NCI-H187 (cell line): ENCODE measurements at regions not wholly inside any gene's neighbourhood (a gene's known extent, or its start where the extent isn't known, plus 50 kb on each side); places are given as distances from the start of the nearest gene placed in this dataset.
"Not testable (repeated sequence)": the region's sequence is repeated elsewhere in the genome, so short reads cannot be mapped to it uniquely, and the experiment has no call there.

Experiments
- DNase-seq, 2 experiments: peaks; one replicate each; lab custom pipeline; 2025; lab: John Stamatoyannopoulos, UW

DNA sequence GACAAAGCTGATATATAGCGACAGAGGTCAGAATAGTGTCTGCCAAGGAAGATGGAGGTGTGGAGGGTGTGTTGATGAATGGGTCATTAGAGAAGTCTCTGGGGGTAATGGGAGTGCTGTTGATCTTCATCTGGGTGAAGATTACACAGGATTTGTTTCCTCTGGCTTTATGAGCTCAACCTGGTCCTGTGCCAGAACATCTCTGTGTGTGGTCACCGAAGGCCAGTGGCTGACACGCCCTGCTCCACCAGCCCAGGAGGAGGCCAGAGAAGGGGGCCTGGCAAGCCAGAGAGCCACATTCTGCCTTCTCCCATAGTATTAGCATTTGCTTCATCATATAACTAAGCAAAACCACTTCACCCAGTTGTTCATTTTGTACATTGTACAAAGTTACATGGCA is 121.1 kb downstream of the ZNF621 start:
- no peak for DNase-seq

DNA sequence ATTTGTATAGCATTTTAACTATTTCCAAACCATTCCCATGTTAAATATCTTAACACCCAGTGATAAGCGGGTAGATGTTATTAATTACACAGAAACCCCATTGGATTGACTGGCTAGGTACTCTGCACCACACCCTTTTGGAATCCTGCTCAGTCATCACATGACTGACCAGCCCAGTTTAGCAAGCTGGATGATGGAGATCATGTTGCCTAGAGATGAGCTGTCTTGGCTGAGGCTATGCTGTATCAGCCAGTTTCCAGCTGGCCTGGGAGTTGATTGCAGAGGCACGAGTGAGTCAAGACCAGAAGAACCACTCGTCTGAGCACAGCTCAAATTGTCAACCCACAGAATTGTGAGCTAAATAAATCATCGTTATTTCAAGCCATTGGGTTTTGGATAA is 124.6 kb downstream of the ZNF621 start:
- DNase-seq, result no peak

DNA sequence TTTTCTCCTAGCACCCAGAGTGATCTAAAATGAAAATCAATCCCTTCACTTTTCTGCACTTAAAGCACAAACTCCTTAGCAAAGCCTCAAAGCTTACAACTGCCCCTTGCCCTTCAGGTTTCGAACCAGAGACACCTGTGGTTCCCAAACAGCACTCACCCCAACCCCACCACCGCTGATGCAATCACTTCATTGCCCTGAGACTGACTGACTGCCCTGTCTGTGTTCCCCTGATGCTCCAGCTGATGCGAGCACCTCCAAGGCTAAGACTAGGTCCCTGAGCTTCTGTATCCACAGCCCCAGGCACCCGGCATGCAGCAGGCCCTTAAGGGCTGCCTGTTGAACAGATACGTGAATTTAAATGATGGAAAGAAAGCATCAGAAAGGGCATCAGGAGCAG is 127.3 kb downstream of the ZNF621 start:
- no peak for DNase-seq

DNA sequence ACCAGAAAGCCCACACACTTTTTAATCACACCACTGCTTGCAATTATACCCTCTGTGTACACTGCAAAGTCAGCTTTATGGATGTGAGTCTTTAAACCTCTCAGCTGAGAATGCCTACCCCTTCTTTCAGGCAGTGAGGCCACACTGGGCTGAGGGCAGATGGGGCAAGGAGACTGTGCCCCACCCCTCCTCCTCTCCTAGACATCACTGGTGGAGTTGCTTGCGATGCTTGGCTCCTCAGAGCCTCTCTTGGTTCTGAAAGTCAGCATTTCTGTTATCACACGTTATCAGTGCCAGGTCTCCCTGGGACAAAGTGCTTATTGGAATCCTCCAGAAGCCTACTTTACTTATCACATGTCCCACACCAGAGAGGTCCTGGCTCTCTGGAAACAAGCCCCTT is 128.2 kb downstream of the ZNF621 start:
- DNase-seq, result no peak

DNA sequence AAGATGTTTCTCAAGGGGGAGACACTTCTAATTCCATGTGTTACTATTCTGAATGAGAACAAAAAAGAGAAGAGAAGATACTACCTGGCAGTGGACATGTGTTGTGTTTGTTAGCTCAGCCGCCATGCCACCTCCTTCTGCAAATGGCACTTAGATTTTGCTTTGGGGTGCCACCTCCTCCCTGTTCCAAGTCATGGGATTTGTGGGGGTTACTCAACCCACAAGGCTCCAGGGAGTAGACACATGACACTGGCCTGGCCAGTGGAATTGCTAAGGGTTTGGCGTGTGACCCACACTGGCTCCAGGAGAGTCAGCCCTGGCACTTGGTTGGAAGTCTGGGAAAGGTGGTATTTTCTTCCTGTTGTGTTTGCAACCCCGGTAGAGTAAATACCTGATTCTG is 129.1 kb downstream of the ZNF621 start:
- DNase-seq, result no peak

DNA sequence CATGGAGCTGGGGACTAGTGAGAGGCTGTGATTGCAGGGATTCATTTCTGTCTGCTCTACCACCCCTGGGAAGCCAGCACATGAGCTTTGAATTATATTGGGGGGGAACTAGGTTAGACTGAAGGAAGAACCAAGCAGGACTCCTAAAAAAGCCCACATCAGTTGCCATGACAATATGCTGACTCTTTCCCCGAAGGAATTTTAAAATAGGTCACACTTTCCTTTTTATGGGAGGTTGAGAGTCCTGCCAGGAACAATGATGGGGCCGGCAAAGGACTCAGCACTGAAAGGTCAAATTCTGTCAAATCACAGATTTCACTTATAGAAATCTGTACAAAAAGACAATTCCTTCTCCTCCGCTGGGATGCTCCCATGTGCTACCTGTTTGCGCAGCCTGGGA is 130.8 kb downstream of the ZNF621 start:
- no peak for DNase-seq

DNA sequence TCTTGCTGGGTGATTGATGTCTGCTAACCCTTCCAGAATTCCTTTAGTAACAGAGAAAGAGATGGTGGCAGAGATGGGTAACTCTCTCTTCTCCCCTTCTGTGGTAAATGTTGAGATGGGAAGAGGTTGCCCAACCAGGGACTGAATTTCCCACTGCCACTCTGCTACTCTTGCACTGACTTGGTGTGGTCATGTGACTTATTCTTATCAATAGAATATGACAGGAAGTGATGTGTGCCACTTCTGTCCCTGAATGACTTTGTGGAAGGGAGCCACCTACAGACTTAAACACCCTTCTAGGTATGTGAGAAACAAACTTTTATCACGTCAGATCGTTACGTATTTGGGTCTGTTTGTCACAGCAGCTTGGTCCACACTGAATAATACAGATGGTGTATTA is 132.9 kb downstream of the ZNF621 start:
- no peak for DNase-seq

DNA sequence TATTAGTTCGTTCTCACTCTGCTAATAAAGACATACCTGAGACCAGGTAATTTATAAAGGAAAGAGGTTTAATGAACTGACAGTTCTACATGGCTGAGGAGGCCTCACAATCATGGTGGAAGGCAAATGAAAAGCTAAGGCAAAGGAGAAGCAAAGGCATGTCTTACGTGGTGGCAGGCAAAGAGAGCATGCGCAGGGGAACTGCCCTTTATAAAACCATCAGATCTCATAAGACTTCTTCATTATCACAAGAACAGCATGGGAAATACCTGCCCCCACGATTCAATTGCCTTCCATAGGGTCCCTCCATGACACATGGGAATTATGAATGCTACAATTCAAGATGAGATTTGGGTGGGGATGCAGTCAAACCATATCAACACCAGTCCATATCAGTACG is 133.5 kb downstream of the ZNF621 start:
- DNase-seq, result no peak

DNA sequence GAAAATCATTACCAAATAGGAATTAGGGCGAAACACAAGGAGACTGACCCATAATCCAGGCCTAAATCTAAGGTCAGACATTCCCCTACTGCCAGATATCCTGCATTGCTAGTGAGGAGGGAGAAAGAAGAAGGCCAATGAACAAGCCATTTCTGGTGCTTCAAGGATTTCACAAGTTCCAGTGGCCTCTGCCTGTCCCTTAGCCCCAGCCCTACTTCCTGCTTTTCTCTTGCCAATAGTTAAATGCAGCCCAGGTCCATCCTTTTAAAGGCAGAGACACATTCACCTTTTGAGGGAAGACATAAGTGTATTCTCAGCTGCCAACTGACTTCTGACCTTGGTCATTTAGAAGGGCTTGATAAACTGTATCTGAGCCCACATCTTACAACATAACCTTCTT is 135.8 kb downstream of the ZNF621 start:
- DNase-seq, result no peak

DNA sequence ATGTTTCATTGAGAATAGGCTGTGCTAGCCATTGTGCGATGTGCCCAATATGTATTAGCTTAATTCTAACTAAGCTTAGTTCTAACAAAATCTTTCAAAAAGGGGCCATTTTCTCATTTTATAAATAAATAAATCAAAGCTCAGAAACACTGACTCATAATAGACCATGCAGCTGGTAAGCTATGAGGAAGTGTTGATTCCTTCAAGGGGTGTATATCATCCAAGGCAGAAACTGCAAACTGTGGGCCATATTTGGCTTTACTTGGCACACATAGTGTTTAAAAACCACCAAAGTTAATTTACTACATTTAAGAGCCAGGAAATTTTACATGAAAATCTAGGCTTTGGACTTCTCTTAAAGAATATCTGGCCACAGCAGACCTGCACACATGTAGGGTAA is 136.5 kb downstream of the ZNF621 start:
- no peak for DNase-seq

DNA sequence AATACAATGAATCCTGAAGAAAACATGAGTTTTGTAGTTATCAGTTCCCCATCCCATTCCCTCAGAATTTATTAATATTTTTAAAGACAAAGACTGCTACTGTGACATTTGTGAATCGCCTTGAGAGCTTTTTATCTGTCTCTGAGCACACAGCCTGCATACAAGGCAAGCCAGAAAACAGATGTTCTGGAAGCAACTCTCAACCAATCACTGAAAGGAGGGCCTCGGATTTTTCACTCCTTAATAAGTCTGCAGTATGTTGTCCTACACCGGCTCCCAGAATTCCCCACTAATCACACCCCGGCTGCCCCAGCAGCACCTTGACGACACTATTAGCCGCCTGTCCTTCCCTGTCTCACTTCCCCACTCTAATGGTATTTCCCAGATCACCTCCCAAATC is 138.5 kb downstream of the ZNF621 start:
- DNase-seq, result no peak

DNA sequence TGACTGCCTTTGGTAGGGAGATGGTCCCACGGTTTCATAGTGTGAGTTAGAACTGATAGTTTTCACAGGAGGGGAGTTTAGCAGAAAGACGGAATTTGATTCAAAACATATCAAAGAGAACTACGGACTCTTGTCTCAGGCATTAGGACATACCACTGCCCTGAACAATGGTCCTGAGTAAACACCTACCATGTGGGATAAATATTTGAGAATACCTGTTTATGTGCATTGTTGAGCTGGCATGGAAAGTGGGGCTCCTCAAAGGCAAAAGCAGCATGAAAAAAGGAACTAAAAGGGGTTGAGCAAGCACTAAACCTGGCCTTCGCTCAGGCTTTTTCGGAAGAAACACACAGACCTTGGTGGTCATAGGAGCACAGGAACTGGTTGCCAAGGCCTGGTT is 144.4 kb downstream of the ZNF621 start:
- no peak for DNase-seq

DNA sequence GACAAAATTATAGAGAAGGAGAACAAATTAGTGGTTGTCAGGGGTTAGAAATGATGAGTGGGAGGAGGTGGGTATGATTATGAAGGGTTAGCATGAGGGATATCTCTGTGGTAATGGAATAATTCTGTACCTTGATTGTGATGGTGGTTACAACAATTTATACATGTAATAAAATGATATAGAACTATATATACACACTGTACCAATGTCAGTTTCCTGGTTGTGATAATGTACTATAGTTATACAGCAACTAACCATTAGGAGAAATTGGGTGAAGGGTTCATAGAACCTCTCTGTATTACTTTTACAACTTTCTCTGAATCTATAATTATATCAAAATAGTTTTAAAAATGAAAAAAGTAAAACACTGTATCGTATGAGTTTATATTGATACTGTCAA is 148.1 kb downstream of the ZNF621 start:
- DNase-seq, result no peak

DNA sequence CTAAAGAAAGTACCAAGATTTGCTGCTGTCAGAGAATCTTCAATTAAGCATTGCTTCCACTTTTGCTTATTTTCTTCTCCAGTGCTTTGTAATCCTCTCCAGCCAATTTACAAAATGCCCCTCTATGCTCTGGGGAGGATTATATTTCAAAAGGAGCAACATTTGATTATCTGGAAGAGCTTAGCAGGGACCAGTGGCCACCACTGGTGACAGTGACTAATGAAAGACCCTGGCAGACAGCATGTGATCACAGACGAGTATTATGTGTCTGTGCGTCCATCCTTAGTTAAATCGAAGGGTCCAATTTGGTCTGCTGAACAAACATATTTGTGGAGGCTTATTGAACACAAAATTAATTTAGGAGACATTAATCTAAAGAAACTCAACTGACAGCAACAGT is 152.6 kb downstream of the ZNF621 start:
- DNase-seq, result no peak

DNA sequence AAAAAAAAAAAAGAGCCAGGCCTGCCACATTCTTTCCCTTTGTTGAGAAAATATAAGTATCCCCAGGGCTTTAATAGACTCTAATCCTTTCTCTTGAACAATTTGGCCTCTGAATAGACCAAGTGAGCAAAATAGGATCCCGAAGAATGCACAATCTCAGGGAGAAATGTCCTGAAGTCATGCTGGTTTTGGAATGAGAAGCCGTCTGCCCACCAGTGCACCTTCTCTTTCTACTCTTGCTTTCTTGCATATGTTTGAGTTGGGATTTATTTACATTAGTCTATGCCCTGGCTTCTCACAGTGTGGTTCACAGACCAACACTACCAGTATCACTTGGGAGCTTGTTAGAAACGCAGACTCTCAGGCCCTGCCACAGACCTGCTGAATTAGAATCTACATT is 153.0 kb downstream of the ZNF621 start:
- no peak for DNase-seq

DNA sequence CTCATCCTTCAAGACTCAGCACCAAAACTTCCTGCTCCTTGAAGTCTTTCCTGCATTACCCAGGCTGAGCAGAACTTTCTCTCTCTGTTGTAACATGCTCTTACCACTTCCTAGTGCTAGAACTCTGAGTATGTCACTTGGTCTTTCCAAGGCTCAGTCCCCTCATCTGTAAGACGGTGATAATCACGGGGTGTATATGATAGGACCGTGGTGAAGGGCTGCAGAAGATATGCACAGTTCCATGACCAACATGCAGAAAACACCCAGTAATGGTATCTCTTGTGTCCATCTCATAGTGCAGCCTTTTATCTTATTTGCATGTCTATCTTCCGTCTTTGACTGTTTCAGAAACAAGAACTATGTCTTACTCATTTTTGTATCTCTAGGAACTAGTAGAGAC is 154.5 kb downstream of the ZNF621 start:
- no peak for DNase-seq

DNA sequence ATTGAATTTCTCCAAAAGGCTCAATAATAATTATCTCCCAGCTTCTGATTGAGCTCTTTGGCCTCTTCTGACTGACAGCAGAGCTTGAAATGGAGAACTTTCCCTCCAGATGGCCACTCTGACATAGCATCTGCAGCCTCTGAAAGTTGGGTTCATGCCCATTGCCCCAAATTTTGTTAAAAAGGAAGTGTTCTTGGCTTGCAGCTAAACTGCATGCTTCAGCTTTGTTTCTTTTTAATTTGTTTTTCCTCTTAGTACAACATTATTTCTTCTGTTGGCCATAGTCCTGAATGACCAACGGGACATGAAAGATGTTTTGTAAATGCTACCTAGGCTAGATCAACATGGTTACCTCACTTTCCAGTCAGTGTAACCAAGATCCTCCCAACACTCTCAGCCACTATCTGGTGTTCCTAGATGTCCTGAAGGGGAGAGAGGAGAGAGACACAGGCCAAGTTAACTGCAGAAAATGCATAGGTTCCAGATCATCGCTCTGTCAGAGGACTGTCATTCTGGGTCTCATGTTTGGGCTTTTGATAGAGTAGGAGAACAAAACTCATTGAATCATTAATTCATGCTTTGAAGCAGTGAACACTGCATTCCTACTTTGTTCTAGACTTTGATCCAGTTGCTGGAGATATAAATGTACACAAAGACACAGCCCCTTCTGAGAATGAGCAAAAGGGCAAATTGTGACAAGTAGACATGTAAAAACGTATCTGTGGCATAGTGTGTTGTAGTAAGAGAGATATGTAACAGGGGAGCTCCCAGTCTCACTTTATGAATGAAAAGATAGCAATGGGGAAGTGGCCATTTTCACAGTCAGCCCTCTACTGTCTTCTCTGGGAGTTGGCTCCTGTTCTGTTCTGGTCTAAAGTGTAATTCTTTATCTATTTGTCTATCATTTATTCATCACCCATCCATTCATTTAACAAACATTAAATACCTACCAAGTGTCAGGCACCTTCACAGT is 156.2 kb downstream of the ZNF621 start:
- no peak for DNase-seq

DNA sequence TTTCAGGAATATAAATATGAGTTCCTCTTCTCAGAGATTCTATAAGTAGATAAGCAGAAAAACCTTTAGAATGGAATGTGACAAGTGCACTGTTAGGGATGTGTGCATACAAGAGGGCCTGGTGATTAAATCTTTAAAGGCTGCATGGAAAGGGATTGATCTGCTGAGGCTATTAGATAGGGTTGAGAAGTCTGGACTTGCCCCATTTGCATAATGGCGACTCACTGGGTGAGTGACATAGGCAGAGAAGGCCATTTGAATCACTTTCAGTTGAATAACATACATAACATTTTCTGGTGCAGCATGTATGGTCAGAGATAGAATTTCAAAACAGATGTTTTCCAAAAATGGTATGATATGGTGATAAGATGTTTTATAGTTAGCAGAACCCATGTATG is 156.9 kb downstream of the ZNF621 start:
- DNase-seq, result no peak

DNA sequence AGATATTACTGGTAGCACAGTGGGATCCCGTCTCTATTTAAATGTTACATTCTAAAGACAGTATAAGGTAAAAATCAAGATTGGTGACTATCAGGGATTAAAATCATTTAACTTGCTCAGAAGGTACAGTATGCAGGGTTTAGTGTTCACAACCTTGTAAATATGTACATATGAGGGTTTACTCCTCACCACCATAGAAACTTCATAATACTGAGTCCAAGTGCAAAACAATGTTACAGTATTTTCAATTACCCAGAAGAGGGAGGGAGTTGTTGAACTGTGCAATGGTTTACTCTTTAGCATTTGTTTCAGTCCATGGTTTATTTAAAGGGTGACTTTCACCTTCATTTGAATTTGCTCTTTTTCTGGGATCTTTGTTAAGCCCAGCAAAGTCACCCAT is 165.1 kb downstream of the ZNF621 start:
- DNase-seq, result no peak

DNA sequence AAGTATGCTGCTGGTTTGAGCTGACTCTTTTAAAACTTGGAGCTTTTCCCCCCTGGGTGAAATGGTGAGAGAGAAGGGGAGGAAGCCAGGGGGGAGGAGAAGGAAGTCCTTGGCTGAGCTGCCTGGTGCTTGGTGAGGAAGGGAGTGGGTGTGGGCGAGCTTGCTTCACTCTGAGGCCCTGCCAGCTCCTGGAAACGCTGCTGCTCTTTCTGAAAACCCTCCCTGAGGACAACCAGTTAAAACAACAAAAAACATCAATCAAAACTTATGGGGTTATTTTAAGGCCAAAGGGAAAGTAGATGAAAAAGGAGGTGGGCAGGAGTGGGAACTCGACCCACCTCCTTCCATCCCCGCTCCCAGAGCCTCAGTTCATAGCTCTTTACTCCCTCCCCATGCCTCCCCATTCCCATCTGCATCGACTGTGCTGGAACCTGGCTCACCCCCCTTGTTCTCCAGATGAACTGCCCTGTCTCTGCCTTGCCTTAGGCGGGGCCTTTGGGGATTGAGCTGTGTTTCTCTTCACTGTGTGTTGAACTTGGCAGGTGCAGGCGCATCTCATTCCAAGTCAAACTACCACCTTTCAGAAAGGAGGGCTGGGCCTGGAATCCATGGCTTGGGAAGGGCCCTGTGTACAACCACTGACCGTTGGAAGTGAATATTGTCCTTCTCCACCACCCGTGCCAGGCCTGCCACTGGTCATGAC is 166.1 kb downstream of the ZNF621 start:
- DNase-seq, result no peak

DNA sequence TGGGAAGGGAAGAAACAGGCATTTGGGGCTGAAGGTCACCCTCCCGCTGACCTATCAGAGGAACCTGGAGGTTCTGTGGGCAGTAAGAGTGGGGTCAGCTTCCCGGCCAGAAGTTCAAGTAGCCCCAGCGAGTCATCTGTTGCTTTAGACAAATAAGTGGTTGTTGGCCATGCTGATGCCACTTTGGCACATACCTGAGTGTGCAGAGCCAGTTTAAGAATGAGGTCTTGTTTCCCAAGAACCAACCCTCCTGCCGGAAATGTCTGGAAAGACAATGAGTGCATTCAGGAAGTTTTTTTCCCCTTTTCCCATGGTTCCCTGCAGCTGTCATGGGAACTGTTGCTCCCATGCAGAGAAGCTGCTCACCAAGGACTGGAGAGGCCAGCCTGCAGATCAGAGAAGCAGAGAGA is 166.7 kb downstream of the ZNF621 start:
- no peak for DNase-seq

DNA sequence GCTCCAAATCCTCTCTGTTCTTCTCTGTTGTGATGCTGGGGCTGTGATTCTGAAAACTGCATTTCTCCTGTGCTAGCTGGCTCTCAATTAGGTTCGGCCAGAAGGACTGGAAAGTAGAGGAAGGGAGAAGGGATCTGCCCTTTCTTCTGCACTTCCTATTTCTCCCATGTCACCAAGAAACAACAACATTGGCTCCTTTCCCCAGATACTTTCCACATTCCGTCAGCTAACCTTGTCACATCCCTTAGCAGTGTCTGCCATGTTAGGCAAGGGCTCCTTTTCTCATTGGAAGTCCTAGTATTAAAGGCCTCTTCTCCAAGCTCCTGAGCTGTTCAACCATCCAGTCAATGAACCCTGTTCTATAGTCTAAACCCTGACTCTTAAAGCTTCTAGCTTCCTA is 171.1 kb downstream of the ZNF621 start:
- no peak for DNase-seq

DNA sequence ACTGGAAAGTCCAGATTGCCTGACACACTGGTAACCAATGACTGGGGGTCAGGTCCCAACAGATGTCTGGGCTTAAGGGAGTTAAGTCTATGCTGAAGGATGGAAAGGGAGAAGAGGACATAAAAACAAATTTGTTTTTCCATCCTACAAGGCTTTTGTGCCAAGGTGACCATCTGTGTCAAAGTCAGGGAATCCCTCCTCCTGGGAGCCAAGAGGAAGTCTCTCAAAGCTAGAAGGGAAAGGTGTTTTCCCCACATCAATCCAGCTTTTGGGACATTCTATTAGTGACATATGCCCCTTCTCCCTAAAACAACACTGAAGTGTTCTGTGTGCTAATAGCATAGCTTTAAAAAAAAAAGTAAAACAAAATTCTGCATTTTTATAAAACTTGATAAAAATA is 173.9 kb downstream of the ZNF621 start:
- not testable (repeated sequence) for DNase-seq
